ENCODE measurements at regions not wholly inside any gene's neighbourhood (a gene's known extent, or its start where the extent isn't known, plus 50 kb on each side); places are given as distances from the start of the nearest gene placed in this dataset.

DNA sequence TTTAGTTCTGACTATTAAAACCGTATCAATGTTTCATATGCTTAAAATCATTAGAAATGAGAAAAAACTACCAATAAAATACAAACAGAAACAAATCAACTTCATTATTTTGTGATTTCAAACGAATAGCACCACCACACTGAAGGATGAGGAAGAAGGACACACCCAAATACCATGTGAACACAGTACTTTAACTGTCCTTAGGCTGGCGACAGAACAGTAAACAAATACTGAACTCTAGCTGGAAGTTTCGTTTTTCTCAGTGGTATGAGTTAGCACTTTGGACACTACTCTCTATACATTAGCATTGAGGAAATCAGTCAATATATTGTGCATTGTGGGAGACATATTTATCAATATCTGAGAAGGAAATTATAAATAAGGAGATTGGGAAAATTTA is 202.4 kb upstream of the AGAP1 start:
- intact Hi-C loops (cut with micrococcal nuclease), result no loop called here

More for the DNA sequence above, 202.4 kb upstream of the AGAP1 start:
- Histone ChIP-seq H3K4me2 (ENCODE audit: insufficient read depth, low read length) (no peak overlapping the region), H3K36me3 (ENCODE audit: control insufficient read depth in 2 of 2, extremely low read depth in 1 of 2, insufficient read depth in 2 of 2, low read length in 2 of 2) (no peaks in the 10 kb centered on the region), H3K9ac (replicated peaks; ENCODE audit: extremely low read depth, insufficient read depth, low read length) (no peak overlapping the region), H2AFZ (ENCODE audit: low read depth, low read length) (no peak overlapping the region), H3K27me3 (ENCODE audit: control insufficient read depth in 2 of 2, insufficient read depth in 2 of 2, low read length in 2 of 2) (no peaks in the 10 kb centered on the region), H3K4me3 (replicated peaks in 1 of 3; ENCODE audit: insufficient read depth in 1 of 3, low read depth in 1 of 3, low read length in 3 of 3) (no peak overlapping the region), H3K4me1 (ENCODE audit: control insufficient read depth, extremely low read depth, insufficient read depth, low read length) (no peaks in the 10 kb centered on the region), H4K20me1 (replicated peaks; ENCODE audit: control insufficient read depth, extremely low read depth, insufficient read depth, low read length) (no peaks in the 10 kb centered on the region), H3K9me3 (replicated peaks; ENCODE audit: control insufficient read depth, insufficient read depth, low read length) (no peaks in the 10 kb centered on the region), H3K27ac (ENCODE audit: insufficient read depth, low read depth, low read length) (no peak overlapping the region), H3K9me1 (replicated peaks; ENCODE audit: control insufficient read depth, extremely low read depth, insufficient read depth, low read length) (no peaks in the 10 kb centered on the region), H3K79me2 (ENCODE audit: control insufficient read depth, insufficient read depth, low read length) (no peaks in the 10 kb centered on the region)
- CTCF ChIA-PET, result no interaction called here
- no peak for DNase-seq (ENCODE audit: low read depth, low spot score)
- POLR2A ChIA-PET, result no interaction called here
- FAIRE-seq, result no peak
- dilution Hi-C loops (cut with MboI; ENCODE audit: extremely low pct_ligation_motif_present, low sequenced_read_pairs), result no loop called here
- no TSS peak for BruUV-seq (replicated peaks)
- TF ChIP-seq, protein P1, sequence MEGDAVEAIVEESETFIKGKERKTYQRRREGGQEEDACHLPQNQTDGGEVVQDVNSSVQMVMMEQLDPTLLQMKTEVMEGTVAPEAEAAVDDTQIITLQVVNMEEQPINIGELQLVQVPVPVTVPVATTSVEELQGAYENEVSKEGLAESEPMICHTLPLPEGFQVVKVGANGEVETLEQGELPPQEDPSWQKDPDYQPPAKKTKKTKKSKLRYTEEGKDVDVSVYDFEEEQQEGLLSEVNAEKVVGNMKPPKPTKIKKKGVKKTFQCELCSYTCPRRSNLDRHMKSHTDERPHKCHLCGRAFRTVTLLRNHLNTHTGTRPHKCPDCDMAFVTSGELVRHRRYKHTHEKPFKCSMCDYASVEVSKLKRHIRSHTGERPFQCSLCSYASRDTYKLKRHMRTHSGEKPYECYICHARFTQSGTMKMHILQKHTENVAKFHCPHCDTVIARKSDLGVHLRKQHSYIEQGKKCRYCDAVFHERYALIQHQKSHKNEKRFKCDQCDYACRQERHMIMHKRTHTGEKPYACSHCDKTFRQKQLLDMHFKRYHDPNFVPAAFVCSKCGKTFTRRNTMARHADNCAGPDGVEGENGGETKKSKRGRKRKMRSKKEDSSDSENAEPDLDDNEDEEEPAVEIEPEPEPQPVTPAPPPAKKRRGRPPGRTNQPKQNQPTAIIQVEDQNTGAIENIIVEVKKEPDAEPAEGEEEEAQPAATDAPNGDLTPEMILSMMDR (IDR thresholded peaks at IDR 0.05; ENCODE audit: extremely low read depth in 1 of 2, insufficient read depth in 1 of 2, low read depth in 1 of 2, low read length in 2 of 2), result no peak
- TF ChIP-seq POLR2AphosphoS5 (IDR thresholded peaks at IDR 0.05; ENCODE audit: insufficient read depth, low read depth, low read length) (no peak), POLR2A (IDR thresholded peaks at IDR 0.05; ENCODE audit: low read depth, low read length) (no peak), EZH2 (IDR thresholded peaks at IDR 0.05; ENCODE audit: borderline replicate concordance, low read depth, low read length, severe bottlenecking) (no peak), JUN (IDR thresholded peaks at IDR 0.05; ENCODE audit: borderline replicate concordance, insufficient read depth, insufficient read length, low read depth) (no peak), FOS (IDR thresholded peaks at IDR 0.05; ENCODE audit: borderline replicate concordance, insufficient read depth, low read length) (no peak), MYC (IDR thresholded peaks at IDR 0.05; ENCODE audit: low read depth, low read length) (no peak), GATA2 (IDR thresholded peaks at IDR 0.05; ENCODE audit: insufficient read depth, insufficient read length, low read depth, low read length) (no peak)
- TF ChIP-seq, protein P2, sequence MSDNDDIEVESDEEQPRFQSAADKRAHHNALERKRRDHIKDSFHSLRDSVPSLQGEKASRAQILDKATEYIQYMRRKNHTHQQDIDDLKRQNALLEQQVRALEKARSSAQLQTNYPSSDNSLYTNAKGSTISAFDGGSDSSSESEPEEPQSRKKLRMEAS (IDR thresholded peaks at IDR 0.05; ENCODE audit: insufficient read depth, insufficient read length), result no peak
